ENCODE measurements at regions not wholly inside any gene's neighbourhood (a gene's known extent, or its start where the extent isn't known, plus 50 kb on each side); places are given as distances from the start of the nearest gene placed in this dataset.

GRCh38 chr6:34642427-34642826 is 54.1 kb downstream of the ILRUN start:
- TF ChIP-seq POLR2A (IDR thresholded peaks at IDR 0.05) (no peak), CTCF (IDR thresholded peaks at IDR 0.05) (no peak)

All from lower leg skin (tissue), 3 donors.